Testis (tissue), 2 donors: ENCODE measurements at regions not wholly inside any gene's neighbourhood (a gene's known extent, or its start where the extent isn't known, plus 50 kb on each side); places are given as distances from the start of the nearest gene placed in this dataset.

Source experiments
- CTCF ChIP-seq, 3 experiments: fragments of 450-650 bp in 2 of 3; fragments of 200-600 bp in 1 of 3; sonication (generic) in 1 of 3; IDR thresholded peaks; one replicate each; pipeline ENCODE4 v1.5.1; 2016 to 2019; ENCODE audit warnings: antibody characterized with exemption in 3 of 3, mild to moderate bottlenecking in 2 of 3, moderate library complexity in 1 of 3
- POLR2A ChIP-seq: fragments of 450-650 bp; IDR thresholded peaks from one replicate; pipeline ENCODE4 v1.6.1; 2017; ENCODE audit warnings: antibody characterized with exemption, mild to moderate bottlenecking, moderate library complexity

DNA sequence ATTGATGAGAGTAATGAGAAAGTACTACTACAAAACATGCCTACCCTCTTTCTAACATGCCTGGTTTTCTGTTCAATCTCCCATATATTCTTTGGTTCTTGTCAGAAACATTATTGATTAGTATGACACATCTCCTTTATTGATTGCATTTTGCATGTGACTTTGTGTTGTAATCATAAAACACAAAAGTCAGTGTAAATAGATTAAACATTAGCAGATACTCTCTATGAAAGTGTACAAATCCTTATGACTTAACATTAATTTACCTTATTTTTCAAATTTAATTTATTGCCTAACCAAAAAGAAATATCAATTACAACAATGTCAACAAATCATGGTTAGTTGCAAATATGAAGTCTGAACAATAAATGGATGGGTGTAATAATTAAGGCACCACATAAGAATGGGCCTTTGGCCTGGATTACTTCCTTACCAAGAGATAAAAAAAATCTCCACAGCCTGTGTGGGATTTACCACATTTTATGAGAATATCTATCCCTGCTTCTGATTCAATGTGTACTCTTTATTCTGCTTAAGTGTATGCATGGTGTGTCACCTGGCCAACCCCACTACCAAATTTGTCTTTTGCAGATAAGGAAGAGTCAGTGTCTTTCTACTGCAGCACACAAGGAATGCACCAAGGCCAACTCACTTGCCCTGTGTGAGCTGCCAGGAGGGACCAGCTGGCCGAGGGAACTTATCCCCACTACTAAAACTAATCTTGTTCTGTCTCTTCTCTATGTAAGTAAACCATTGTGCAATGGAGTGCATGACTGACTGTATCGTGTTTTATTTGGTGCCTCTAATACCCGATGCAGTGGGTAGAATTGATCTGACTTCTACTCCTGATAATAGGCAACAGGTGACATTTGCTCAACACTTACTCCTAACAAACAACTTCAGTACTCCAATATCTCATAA, 1001.9 kb upstream of the CDH10 start:
- TF ChIP-seq CTCF (IDR thresholded peaks at IDR 0.05) (no peak), POLR2A (no peak)
